ENCODE measurements at regions not wholly inside any gene's neighbourhood (a gene's known extent, or its start where the extent isn't known, plus 50 kb on each side); places are given as distances from the start of the nearest gene placed in this dataset.
"Not testable (repeated sequence)": the region's sequence is repeated elsewhere in the genome, so short reads cannot be mapped to it uniquely, and the experiment has no call there.

- intact Hi-C loops (cut with DNase I) = no loop called here
Observed at GRCh38 chr6:99668036-99668705, 61.5 kb downstream of the PRDM13 start.

GRCh38 chr6:99689916-99690685, 83.5 kb downstream of the PRDM13 start:
- WGBS = 96% methylated on average over 2 of the region's 2 CpGs
- Histone ChIP-seq H3K27ac (replicated peaks in 1 of 4) (no peak overlapping the region), H3K36me3 (no peaks in the 10 kb centered on the region), H3K9me3 (no peaks in the 10 kb centered on the region), H3K27me3 (peaks cover 0 to 5% (median 0%) of the 10 kb centered on the region in 4 donors), H3K4me3 (no peak overlapping the region), H3K4me1 (no peaks in the 10 kb centered on the region)
- TF ChIP-seq CTCF (IDR thresholded peaks at IDR 0.05) = no peak
- no peak for TF ChIP-seq EP300 (IDR thresholded peaks at IDR 0.05)
- no peak for TF ChIP-seq POLR2A (IDR thresholded peaks at IDR 0.05; ENCODE audit: low read depth)
- TF ChIP-seq POLR2AphosphoS5 (IDR thresholded peaks at IDR 0.05) = no peak
- no peak for DNase-seq (ENCODE audit: extremely low spot score)
- intact Hi-C loops (cut with DNase I) = no loop called here

More at GRCh38 chr6:99668036-99668705, 61.5 kb downstream of the PRDM13 start:
- no peak for DNase-seq (ENCODE audit: extremely low spot score)
- no peak for TF ChIP-seq CTCF (IDR thresholded peaks at IDR 0.05)
- no peak for TF ChIP-seq POLR2AphosphoS5 (IDR thresholded peaks at IDR 0.05)
- TF ChIP-seq EP300 (IDR thresholded peaks at IDR 0.05) = no peak
- no peak for TF ChIP-seq POLR2A (IDR thresholded peaks at IDR 0.05; ENCODE audit: low read depth)
- H3K4me1 ChIP-seq = no peaks in the 10 kb centered on the region
- no peaks in the 10 kb centered on the region for H3K9me3 ChIP-seq
- 48% methylated on average over 5 of the region's 5 CpGs for WGBS
- H3K27me3 ChIP-seq = no peaks in the 10 kb centered on the region
- no peak overlapping the region for H3K4me3 ChIP-seq
- no peaks in the 10 kb centered on the region for H3K36me3 ChIP-seq
- no peak overlapping the region for H3K27ac ChIP-seq (replicated peaks in 1 of 4)

- H3K4me1 ChIP-seq; DNase-seq (ENCODE audit: extremely low spot score); H3K9me3 ChIP-seq; H3K27ac ChIP-seq (replicated peaks in 1 of 4); H3K4me3 ChIP-seq; H3K36me3 ChIP-seq: not testable (repeated sequence)
- 97% methylated on average over 9 of the region's 9 CpGs for WGBS
- intact Hi-C loops (cut with DNase I) = loop anchor here (10.0 kb wide), 1 partner anchor 387 kb away; no protein-coding TSS in a partner anchor
- H3K27me3 ChIP-seq = peaks cover 0 to 13% (median 0%) of the 10 kb centered on the region in 4 donors
Observed at GRCh38 chr6:99702287-99702686, 95.7 kb downstream of the PRDM13 start.

GRCh38 chr6:99709062-99709461, 102.4 kb downstream of the PRDM13 start:
- no peak for DNase-seq (ENCODE audit: extremely low spot score)
- no peaks in the 10 kb centered on the region for H3K27me3 ChIP-seq
- TF ChIP-seq EP300 (IDR thresholded peaks at IDR 0.05) (no peak), CTCF (IDR thresholded peaks at IDR 0.05) (no peak), POLR2AphosphoS5 (IDR thresholded peaks at IDR 0.05) (no peak), POLR2A (IDR thresholded peaks at IDR 0.05; ENCODE audit: low read depth) (no peak)
- no peaks in the 10 kb centered on the region for H3K36me3 ChIP-seq
- H3K4me3 ChIP-seq = no peak overlapping the region
- H3K27ac ChIP-seq (replicated peaks in 1 of 4) = no peak overlapping the region
- H3K9me3 ChIP-seq = no peaks in the 10 kb centered on the region
- no peaks in the 10 kb centered on the region for H3K4me1 ChIP-seq
- intact Hi-C loops (cut with DNase I) = loop anchor here (10.0 kb wide), 1 partner anchor 394 kb away; no protein-coding TSS in a partner anchor

GRCh38 chr6:99711302-99711701, 104.7 kb downstream of the PRDM13 start:
- intact Hi-C loops (cut with DNase I) = no loop called here

More at GRCh38 chr6:99711302-99711701, 104.7 kb downstream of the PRDM13 start:
- Histone ChIP-seq H3K4me1 (no peaks in the 10 kb centered on the region), H3K27ac (replicated peaks in 1 of 4) (no peak overlapping the region), H3K36me3 (no peaks in the 10 kb centered on the region), H3K4me3 (no peak overlapping the region), H3K9me3 (peaks cover 0 to 3% (median under 1%) of the 10 kb centered on the region in 4 donors), H3K27me3 (no peaks in the 10 kb centered on the region)
- TF ChIP-seq POLR2A (IDR thresholded peaks at IDR 0.05; ENCODE audit: low read depth) = no peak
- no peak for TF ChIP-seq EP300 (IDR thresholded peaks at IDR 0.05)
- no peak for TF ChIP-seq CTCF (IDR thresholded peaks at IDR 0.05)
- no peak for TF ChIP-seq POLR2AphosphoS5 (IDR thresholded peaks at IDR 0.05)
- DNase-seq (ENCODE audit: extremely low spot score) = no peak

Data from esophagus muscularis mucosa (tissue), 4 donors.